ENCODE measurements at regions not wholly inside any gene's neighbourhood (a gene's known extent, or its start where the extent isn't known, plus 50 kb on each side); places are given as distances from the start of the nearest gene placed in this dataset.

GRCh38 chr2:104249629-104250028 lies 604.3 kb upstream of the POU3F3 start:
- Histone ChIP-seq H2AFZ (ENCODE audit: low read depth) (no peak overlapping the region), H3K4me2 (no peak overlapping the region), H3K36me3 (ENCODE audit: insufficient read depth) (no peaks in the 10 kb centered on the region), H3K27ac (no peak overlapping the region), H3K9ac (no peak overlapping the region), H3K4me3 (IDR thresholded peaks at IDR 0.05; ENCODE audit: insufficient read depth, low read depth, low read length) (no peak overlapping the region), H3K27me3 (ENCODE audit: insufficient read depth, low read depth) (no peaks in the 10 kb centered on the region), H3K4me1 (ENCODE audit: low read depth, poor library complexity, severe bottlenecking) (no peaks in the 10 kb centered on the region), H4K20me1 (ENCODE audit: insufficient read depth) (no peaks in the 10 kb centered on the region), H3K79me2 (ENCODE audit: insufficient read depth, low read depth) (no peaks in the 10 kb centered on the region)
- TF ChIP-seq CTCF (conservative IDR thresholded peaks at IDR 0.05; ENCODE audit: low read depth, low read length) = no peak

- H3K36me3 ChIP-seq (ENCODE audit: insufficient read depth) = no peaks in the 10 kb centered on the region
- no peak for TF ChIP-seq CTCF (conservative IDR thresholded peaks at IDR 0.05; ENCODE audit: low read depth, low read length)
- no peak overlapping the region for H2AFZ ChIP-seq (ENCODE audit: low read depth)
- H3K4me2 ChIP-seq = no peak overlapping the region
- no peak overlapping the region for H3K27ac ChIP-seq
- no peaks in the 10 kb centered on the region for H3K27me3 ChIP-seq (ENCODE audit: insufficient read depth, low read depth)
- H3K79me2 ChIP-seq (ENCODE audit: insufficient read depth, low read depth) = no peaks in the 10 kb centered on the region
- H3K4me1 ChIP-seq (ENCODE audit: low read depth, poor library complexity, severe bottlenecking) = no peaks in the 10 kb centered on the region
- no peaks in the 10 kb centered on the region for H4K20me1 ChIP-seq (ENCODE audit: insufficient read depth)
- H3K4me3 ChIP-seq (IDR thresholded peaks at IDR 0.05; ENCODE audit: insufficient read depth, low read depth, low read length) = no peak overlapping the region
- H3K9ac ChIP-seq = no peak overlapping the region
Observed at GRCh38 chr2:104250635-104251034, 603.3 kb upstream of the POU3F3 start.

- no peak for TF ChIP-seq CTCF (conservative IDR thresholded peaks at IDR 0.05; ENCODE audit: low read depth, low read length)
- H3K27me3 ChIP-seq (ENCODE audit: insufficient read depth, low read depth) = no peaks in the 10 kb centered on the region
- no peaks in the 10 kb centered on the region for H3K4me1 ChIP-seq (ENCODE audit: low read depth, poor library complexity, severe bottlenecking)
- H3K4me2 ChIP-seq = no peak overlapping the region
- H3K36me3 ChIP-seq (ENCODE audit: insufficient read depth) = no peaks in the 10 kb centered on the region
- H2AFZ ChIP-seq (ENCODE audit: low read depth) = no peak overlapping the region
- H3K27ac ChIP-seq = no peak overlapping the region
- no peak overlapping the region for H3K9ac ChIP-seq
- H3K4me3 ChIP-seq (IDR thresholded peaks at IDR 0.05; ENCODE audit: insufficient read depth, low read depth, low read length) = no peak overlapping the region
- H4K20me1 ChIP-seq (ENCODE audit: insufficient read depth) = no peaks in the 10 kb centered on the region
- H3K79me2 ChIP-seq (ENCODE audit: insufficient read depth, low read depth) = no peaks in the 10 kb centered on the region
Observed at GRCh38 chr2:104254017-104254416, 599.9 kb upstream of the POU3F3 start.

GRCh38 chr2:104262714-104263113 lies 591.2 kb upstream of the POU3F3 start:
- Histone ChIP-seq H3K4me3 (IDR thresholded peaks at IDR 0.05; ENCODE audit: insufficient read depth, low read depth, low read length) (no peak overlapping the region), H2AFZ (ENCODE audit: low read depth) (no peak overlapping the region), H3K79me2 (ENCODE audit: insufficient read depth, low read depth) (no peaks in the 10 kb centered on the region), H3K36me3 (ENCODE audit: insufficient read depth) (no peaks in the 10 kb centered on the region), H3K27me3 (ENCODE audit: insufficient read depth, low read depth) (no peaks in the 10 kb centered on the region), H3K9ac (no peak overlapping the region), H3K4me1 (ENCODE audit: low read depth, poor library complexity, severe bottlenecking) (no peaks in the 10 kb centered on the region), H4K20me1 (ENCODE audit: insufficient read depth) (no peaks in the 10 kb centered on the region), H3K4me2 (no peak overlapping the region), H3K27ac (no peak overlapping the region)
- TF ChIP-seq CTCF (conservative IDR thresholded peaks at IDR 0.05; ENCODE audit: low read depth, low read length) = no peak

GRCh38 chr2:104279646-104280045 lies 574.3 kb upstream of the POU3F3 start:
- H3K4me2 ChIP-seq = no peak overlapping the region
- H3K27me3 ChIP-seq (ENCODE audit: insufficient read depth, low read depth) = no peaks in the 10 kb centered on the region
- H3K79me2 ChIP-seq (ENCODE audit: insufficient read depth, low read depth) = no peaks in the 10 kb centered on the region
- H3K4me1 ChIP-seq (ENCODE audit: low read depth, poor library complexity, severe bottlenecking) = no peaks in the 10 kb centered on the region
- no peak overlapping the region for H3K4me3 ChIP-seq (IDR thresholded peaks at IDR 0.05; ENCODE audit: insufficient read depth, low read depth, low read length)
- no peaks in the 10 kb centered on the region for H3K36me3 ChIP-seq (ENCODE audit: insufficient read depth)
- no peak overlapping the region for H3K9ac ChIP-seq
- H3K27ac ChIP-seq = no peak overlapping the region
- H2AFZ ChIP-seq (ENCODE audit: low read depth) = no peak overlapping the region
- TF ChIP-seq CTCF (conservative IDR thresholded peaks at IDR 0.05; ENCODE audit: low read depth, low read length) = no peak
- no peaks in the 10 kb centered on the region for H4K20me1 ChIP-seq (ENCODE audit: insufficient read depth)
